ENCODE measurements at regions not wholly inside any gene's neighbourhood (a gene's known extent, or its start where the extent isn't known, plus 50 kb on each side); places are given as distances from the start of the nearest gene placed in this dataset.

GRCh38 chr6:9540126-9540525 lies 874.7 kb downstream of the TFAP2A start:
- POLR2A ChIA-PET (ENCODE audit: low non-redundant PET) = no interaction called here
- intact Hi-C loops (cut with micrococcal nuclease; ENCODE audit: unreplicated experiment) = loop anchor here (2.0 kb wide), 1 partner anchor 889 kb away; no protein-coding TSS in a partner anchor

GRCh38 chr6:9539231-9539755 lies 875.6 kb downstream of the TFAP2A start:
- DNase-seq (ENCODE audit: low spot score) = no peak
- Histone ChIP-seq H3K4me1 (ENCODE audit: insufficient read depth, low read length, poor library complexity, severe bottlenecking) (no peaks in the 10 kb centered on the region), H3K27ac (ENCODE audit: low read depth, low read length, poor library complexity, severe bottlenecking) (no peak overlapping the region), H3K4me3 (ENCODE audit: low read depth, low read length, poor library complexity, severe bottlenecking) (no peak overlapping the region), H3K27me3 (replicated peaks; ENCODE audit: insufficient read depth, low read depth, low read length, poor library complexity) (no peaks in the 10 kb centered on the region), H3K36me3 (ENCODE audit: insufficient read depth, low read length, poor library complexity, severe bottlenecking) (no peaks in the 10 kb centered on the region), H3K9me3 (ENCODE audit: low read depth, low read length, poor library complexity, severe bottlenecking) (no peaks in the 10 kb centered on the region)
- POLR2A ChIA-PET (ENCODE audit: low non-redundant PET) = no interaction called here
- no TSS peak for BruUV-seq (replicated peaks)
- TF ChIP-seq EZH2 (IDR thresholded peaks at IDR 0.05; ENCODE audit: borderline replicate concordance, low read depth, low read length, poor library complexity, severe bottlenecking) = no peak
- CTCF ChIA-PET = interaction anchor here (0.7 kb wide), 1 partner anchor 449 kb away, joined by 3 read pairs; no protein-coding TSS in a partner anchor
- intact Hi-C loops (cut with micrococcal nuclease; ENCODE audit: unreplicated experiment) = loop anchor here (5.0 kb wide), 1 partner anchor 82 kb away; no protein-coding TSS in a partner anchor

More at GRCh38 chr6:9540126-9540525, 874.7 kb downstream of the TFAP2A start:
- BruUV-seq (replicated peaks) = no TSS peak
- Histone ChIP-seq H3K27ac (ENCODE audit: low read depth, low read length, poor library complexity, severe bottlenecking) (no peak overlapping the region), H3K27me3 (replicated peaks; ENCODE audit: insufficient read depth, low read depth, low read length, poor library complexity) (no peaks in the 10 kb centered on the region), H3K9me3 (ENCODE audit: low read depth, low read length, poor library complexity, severe bottlenecking) (no peaks in the 10 kb centered on the region), H3K4me3 (ENCODE audit: low read depth, low read length, poor library complexity, severe bottlenecking) (no peak overlapping the region), H3K36me3 (ENCODE audit: insufficient read depth, low read length, poor library complexity, severe bottlenecking) (no peaks in the 10 kb centered on the region), H3K4me1 (ENCODE audit: insufficient read depth, low read length, poor library complexity, severe bottlenecking) (no peaks in the 10 kb centered on the region)
- DNase-seq (ENCODE audit: low spot score) = no peak
- TF ChIP-seq EZH2 (IDR thresholded peaks at IDR 0.05; ENCODE audit: borderline replicate concordance, low read depth, low read length, poor library complexity, severe bottlenecking) (no peak), CTCF (conservative IDR thresholded peaks at IDR 0.05; ENCODE audit: low read depth, low read length) (no peak)
- CTCF ChIA-PET = no interaction called here

- Histone ChIP-seq H3K36me3 (ENCODE audit: insufficient read depth, low read length, poor library complexity, severe bottlenecking) (no peaks in the 10 kb centered on the region), H3K9me3 (ENCODE audit: low read depth, low read length, poor library complexity, severe bottlenecking) (no peaks in the 10 kb centered on the region), H3K4me1 (ENCODE audit: insufficient read depth, low read length, poor library complexity, severe bottlenecking) (no peaks in the 10 kb centered on the region), H3K27me3 (replicated peaks; ENCODE audit: insufficient read depth, low read depth, low read length, poor library complexity) (no peaks in the 10 kb centered on the region), H3K27ac (ENCODE audit: low read depth, low read length, poor library complexity, severe bottlenecking) (no peak overlapping the region), H3K4me3 (ENCODE audit: low read depth, low read length, poor library complexity, severe bottlenecking) (no peak overlapping the region)
- DNase-seq (ENCODE audit: low spot score) = peak; percentile 68
- TF ChIP-seq EZH2 (IDR thresholded peaks at IDR 0.05; ENCODE audit: borderline replicate concordance, low read depth, low read length, poor library complexity, severe bottlenecking) = no peak
- no peak for TF ChIP-seq CTCF (conservative IDR thresholded peaks at IDR 0.05; ENCODE audit: low read depth, low read length)
- CTCF ChIA-PET = interaction anchor here (0.6 kb wide), 1 partner anchor 766 kb away, joined by 3 read pairs; no protein-coding TSS in a partner anchor
- no TSS peak for BruUV-seq (replicated peaks)
- POLR2A ChIA-PET (ENCODE audit: low non-redundant PET) = no interaction called here
- intact Hi-C loops (cut with micrococcal nuclease; ENCODE audit: unreplicated experiment) = loop anchor here (5.0 kb wide), 1 partner anchor 80 kb away; no protein-coding TSS in a partner anchor
Observed at GRCh38 chr6:9537381-9537780, 877.5 kb downstream of the TFAP2A start.

- CTCF ChIA-PET = no interaction called here
- intact Hi-C loops (cut with micrococcal nuclease; ENCODE audit: unreplicated experiment) = loop anchor here (5.0 kb wide), 1 partner anchor 78 kb away; no protein-coding TSS in a partner anchor
Observed at GRCh38 chr6:9535106-9535505, 879.8 kb downstream of the TFAP2A start.

More at GRCh38 chr6:9535106-9535505, 879.8 kb downstream of the TFAP2A start:
- POLR2A ChIA-PET (ENCODE audit: low non-redundant PET) = no interaction called here
- H3K27ac ChIP-seq (ENCODE audit: low read depth, low read length, poor library complexity, severe bottlenecking) = no peak overlapping the region
- H3K4me1 ChIP-seq (ENCODE audit: insufficient read depth, low read length, poor library complexity, severe bottlenecking) = no peaks in the 10 kb centered on the region
- H3K36me3 ChIP-seq (ENCODE audit: insufficient read depth, low read length, poor library complexity, severe bottlenecking) = no peaks in the 10 kb centered on the region
- BruUV-seq (replicated peaks) = no TSS peak
- no peak for DNase-seq (ENCODE audit: low spot score)
- no peaks in the 10 kb centered on the region for H3K27me3 ChIP-seq (replicated peaks; ENCODE audit: insufficient read depth, low read depth, low read length, poor library complexity)
- TF ChIP-seq EZH2 (IDR thresholded peaks at IDR 0.05; ENCODE audit: borderline replicate concordance, low read depth, low read length, poor library complexity, severe bottlenecking) (no peak), CTCF (conservative IDR thresholded peaks at IDR 0.05; ENCODE audit: low read depth, low read length) (no peak)
- no peaks in the 10 kb centered on the region for H3K9me3 ChIP-seq (ENCODE audit: low read depth, low read length, poor library complexity, severe bottlenecking)
- no peak overlapping the region for H3K4me3 ChIP-seq (ENCODE audit: low read depth, low read length, poor library complexity, severe bottlenecking)

Measured in A673 (cell line).